HG02885 (cell line): ENCODE measurements at regions not wholly inside any gene's neighbourhood (a gene's known extent, or its start where the extent isn't known, plus 50 kb on each side); places are given as distances from the start of the nearest gene placed in this dataset.
"Not testable (repeated sequence)": the region's sequence is repeated elsewhere in the genome, so short reads cannot be mapped to it uniquely, and the experiment has no call there.

ENCODE experiments used
- ATAC-seq: cut with Tn5 transposase; IDR thresholded peaks from one replicate; pipeline ENCODE4 v1.9.1; 2021; ENCODE audit warnings: mild to moderate bottlenecking; ENCODE audit not compliant: unreplicated experiment, poor library complexity

DNA sequence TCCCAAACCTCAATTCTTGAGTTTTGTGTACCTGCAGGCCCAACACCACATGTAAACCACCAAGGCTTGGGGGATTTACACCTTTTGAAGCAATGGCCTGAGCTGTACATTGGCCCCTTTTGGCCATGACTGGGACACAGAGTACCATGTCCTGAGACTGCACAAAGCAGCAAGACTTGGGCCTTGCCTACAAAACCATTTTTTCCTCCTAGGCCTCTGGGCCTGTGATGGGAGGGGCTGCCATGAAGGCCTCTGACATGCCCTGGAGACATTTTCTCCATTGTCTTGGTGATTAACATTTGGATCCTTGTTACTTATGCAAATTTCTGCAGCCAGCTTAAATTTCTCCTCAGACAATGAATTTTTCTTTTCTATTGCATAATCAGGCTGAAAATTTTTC lies 455.9 kb upstream of the NR3C2 start:
- ATAC-seq = not testable (repeated sequence)

DNA sequence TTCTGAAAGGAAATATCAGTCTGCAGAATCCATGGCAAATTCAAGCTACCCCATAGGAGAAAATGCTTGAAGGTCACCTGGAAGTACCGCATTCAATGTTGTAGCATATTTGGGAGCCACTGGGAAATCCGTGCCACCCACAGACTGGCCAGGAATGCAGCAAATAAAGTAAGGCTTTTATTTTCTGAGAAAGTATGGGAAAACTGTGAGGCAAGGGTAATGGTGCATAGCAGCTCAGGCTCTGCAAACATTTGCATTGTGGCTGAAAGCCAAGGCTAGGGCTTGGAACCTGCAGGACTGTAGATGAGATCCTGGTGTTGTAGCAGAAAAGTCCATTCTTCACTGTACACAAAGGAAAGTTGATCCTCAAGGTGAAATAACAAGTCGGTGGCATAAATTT lies 450.9 kb upstream of the NR3C2 start:
- no peak for ATAC-seq

DNA sequence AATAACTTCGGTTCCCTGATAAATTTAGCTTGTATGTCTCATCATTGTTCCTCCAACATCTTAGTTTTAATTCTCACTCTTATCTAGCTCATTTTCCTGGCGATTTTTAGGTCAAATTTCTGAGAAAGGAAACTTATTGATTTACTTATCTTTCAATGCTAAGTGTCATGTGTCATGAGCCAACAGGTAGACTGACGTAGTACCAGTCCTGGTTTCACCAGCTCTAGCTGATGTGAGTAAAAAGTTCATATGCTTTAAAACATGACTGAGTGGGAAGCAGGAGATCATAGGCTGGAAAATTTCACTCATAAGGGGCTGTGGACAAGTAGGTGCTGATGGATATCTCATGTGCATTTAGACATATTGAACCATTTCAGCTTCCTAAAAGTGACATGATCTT lies 441.7 kb upstream of the NR3C2 start:
- ATAC-seq = no peak

DNA sequence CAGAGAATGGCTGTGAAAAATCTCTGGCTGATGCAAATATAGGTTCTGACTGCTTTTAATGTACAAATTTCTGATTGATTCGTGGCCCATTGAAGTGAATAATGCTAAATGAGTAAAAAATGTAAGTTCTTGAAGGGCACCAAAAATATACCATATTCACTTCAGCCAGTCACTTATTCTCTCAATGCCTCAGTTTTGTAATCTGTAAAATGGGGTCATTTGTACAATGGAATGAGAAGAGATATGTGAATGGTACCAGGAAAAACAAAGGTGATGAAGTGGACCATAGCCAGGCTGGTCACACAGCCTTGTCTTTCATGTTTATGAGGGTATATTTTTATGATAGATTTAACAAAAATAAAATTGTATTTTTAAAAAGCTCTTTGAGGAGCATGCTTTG lies 441.2 kb upstream of the NR3C2 start:
- ATAC-seq = no peak

DNA sequence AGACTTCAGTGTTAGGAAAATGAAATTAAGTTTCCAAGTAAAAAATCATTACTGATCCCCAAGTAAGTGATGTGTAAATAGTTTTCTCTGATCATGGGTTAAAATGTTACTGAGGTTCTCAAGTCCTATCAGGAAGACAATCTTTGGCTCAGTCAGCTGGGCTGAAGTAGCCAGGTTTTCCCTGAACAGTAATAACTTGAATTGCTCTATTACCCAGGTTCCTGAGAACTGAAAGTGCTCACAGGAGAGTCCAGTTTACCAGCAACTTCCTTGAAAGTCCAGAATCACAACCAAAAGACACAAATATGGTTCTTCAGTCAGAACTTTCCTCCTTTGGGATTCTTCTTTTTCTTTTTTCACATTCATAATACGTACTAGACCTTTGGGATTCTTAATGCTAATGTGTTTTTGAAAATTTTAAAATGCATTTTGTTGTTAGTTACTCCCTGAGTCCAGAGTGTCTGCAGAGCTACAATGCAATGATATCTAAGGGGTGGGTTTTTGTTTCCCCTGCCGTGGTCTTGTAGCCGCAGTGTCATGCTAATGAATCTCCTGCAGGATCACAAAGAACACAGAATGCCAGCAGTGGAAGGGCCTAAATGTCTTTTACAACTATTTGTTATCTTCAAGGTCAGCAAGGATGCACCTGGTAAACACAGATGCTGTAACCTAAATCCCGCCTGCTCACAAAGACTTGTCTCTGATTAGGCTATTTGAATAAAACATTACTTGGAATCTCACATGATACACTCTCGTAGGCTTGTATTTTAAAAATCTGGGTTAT lies 439.8 kb upstream of the NR3C2 start:
- no peak for ATAC-seq

DNA sequence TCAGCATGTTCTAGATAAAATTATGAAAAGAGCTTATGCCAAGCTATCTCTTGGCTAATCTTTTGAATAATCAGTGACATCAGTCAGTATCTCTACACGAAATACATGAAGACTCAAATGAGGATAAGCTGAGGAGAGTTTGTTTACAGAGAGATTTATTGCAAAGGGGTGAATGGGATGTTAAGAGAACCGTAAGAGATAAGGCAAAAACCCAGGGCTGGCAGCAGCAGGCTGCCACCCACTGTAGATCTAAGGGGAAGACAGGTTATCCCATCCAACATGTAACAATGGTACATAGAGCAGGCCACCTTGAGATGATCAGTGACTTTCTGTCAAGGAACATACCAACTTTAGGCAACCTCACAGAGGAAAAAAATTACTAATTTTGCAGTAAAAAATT lies 432.1 kb upstream of the NR3C2 start:
- ATAC-seq = no peak

DNA sequence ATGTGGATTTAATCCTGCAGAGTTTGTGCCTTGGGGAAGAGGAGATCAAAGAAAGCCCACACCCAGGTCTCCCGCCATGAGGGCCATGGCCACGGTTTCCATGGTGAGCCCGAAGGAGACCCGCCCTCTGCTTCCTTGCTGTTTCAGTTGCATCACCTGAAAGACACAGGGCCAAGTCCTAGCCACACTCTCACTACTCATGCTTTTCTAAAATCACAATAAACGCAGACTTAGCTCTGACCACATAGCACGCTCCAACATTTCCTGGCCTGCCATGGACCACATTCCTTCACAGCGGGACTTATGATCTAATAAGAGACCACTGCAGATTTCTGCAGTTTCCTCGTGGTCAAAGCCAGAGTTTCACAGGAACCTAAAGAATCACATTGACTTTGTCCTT lies 426.0 kb upstream of the NR3C2 start:
- ATAC-seq = no peak

DNA sequence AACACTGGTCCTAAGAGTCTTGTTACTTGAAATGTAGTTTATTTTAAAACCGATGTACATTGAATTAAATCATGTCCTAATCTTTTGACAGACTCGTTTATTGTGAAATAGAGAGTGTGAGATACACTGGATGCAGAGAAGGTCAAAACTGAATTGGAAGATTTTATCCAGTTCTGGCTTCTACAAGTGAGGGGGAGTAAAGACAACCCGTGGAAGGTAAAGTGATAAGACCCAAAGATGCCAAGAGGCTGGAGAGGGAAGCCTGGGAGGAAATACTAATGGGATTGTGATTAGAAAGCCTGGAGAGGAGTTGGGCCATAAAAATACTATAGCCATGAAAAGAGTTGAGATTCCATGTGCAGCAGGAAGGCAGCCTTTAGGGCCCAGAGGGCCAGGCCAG lies 424.5 kb upstream of the NR3C2 start:
- no peak for ATAC-seq

DNA sequence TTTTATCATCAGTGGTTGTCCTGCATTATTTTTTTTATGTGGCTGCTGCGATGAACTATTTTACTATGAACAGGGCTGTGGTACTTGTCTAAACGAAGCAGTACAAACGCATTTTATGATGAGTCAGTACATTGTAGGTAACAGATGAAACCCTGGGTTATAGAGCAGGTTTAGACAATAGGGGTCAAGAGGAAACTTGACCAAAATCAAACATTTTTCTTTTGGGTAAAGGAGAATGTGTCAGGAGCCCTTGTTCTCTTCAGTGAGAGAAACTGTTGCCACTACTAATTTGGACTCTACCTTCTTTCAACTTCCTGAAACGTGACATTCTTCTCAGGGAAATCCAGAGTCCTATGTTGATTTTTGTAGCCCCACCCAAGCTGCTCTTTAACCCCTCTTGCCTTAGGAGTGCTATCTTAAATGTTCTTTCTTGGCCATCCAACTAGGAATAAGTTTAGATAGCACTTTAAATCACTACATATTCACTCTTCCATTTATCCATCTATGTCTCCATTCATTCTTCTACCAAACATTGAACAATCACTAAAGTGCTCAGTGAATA lies 415.8 kb upstream of the NR3C2 start:
- ATAC-seq = no peak

DNA sequence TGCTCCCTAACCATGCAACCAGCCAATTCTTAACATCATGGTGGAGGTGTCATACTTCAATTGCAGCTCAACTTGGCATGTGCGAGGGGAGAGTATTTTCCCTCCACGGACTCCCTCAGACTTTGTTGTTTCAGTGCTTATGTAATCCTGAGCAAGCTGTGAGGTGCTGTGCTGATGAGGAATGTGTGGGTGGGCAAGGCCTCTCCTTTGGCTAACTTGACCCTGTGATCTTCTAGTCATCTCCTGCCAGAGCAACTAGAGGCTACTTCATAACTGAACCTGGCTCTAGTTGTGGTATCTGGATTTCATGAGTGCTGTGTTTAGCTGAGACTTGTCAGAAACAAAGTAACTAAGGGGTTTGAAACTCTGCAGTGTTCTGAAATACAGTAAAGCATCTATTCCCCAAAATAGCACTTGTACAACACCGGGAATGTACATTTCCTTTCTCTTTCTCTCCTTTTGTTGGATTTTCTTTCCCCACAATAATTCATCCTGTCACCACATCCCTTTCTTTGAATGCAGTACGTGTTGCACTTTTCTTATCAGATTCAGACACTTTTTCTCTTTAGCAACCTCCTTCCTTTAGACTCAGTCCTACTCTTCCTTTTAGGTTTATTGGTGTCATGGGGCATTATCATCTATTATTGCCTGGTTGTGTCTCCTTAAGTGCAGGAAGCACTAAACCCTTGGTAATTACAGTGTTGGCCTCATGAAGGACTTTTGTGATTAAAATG lies 415.2 kb upstream of the NR3C2 start:
- no peak for ATAC-seq

DNA sequence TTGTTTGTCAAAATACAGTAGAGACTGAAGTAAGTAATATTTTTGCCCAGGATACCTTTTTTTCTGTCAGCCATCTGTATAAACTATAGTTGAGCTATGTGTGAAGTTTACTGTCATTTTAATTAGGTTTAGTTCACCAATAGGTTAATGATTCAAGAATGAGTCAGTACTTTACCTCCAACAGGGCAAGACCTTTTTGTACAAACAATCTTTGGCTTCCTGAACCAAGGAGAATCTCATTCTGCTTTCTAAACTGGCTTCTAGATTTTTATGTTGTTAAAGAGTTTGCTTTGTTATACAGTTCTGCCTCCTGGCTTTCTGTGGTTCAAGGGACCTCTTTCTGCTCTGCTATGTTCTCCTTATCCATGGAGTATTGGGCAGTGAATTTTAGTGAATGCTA lies 412.0 kb upstream of the NR3C2 start:
- ATAC-seq = no peak

DNA sequence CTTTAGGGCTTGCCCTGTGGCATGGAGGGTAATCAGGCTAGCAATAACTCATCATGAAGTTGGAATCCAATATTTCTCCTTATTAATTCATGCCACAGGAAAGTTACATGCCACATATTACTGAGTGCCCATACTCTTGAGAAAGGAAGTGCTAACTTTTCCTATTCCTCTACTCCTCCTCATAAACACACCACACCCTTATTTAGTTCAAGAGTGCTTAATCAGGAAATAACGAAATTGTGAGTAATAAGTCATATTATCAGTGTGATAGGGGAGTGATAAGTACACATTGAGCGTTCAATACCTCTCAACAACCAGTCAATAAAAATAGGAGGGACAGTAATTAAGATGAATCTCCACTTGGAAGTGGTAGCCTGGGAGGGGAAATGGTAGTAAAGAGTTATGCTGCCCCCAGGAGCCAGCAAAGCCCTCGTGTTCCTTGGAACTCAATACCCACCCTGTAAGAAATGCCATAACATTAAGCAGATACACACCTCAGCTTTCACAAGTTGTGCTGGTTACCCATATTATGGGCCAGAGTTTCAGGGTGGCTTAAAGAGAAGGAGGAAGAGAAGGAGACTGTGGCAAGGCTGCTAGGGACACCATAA lies 410.0 kb upstream of the NR3C2 start:
- ATAC-seq = no peak

DNA sequence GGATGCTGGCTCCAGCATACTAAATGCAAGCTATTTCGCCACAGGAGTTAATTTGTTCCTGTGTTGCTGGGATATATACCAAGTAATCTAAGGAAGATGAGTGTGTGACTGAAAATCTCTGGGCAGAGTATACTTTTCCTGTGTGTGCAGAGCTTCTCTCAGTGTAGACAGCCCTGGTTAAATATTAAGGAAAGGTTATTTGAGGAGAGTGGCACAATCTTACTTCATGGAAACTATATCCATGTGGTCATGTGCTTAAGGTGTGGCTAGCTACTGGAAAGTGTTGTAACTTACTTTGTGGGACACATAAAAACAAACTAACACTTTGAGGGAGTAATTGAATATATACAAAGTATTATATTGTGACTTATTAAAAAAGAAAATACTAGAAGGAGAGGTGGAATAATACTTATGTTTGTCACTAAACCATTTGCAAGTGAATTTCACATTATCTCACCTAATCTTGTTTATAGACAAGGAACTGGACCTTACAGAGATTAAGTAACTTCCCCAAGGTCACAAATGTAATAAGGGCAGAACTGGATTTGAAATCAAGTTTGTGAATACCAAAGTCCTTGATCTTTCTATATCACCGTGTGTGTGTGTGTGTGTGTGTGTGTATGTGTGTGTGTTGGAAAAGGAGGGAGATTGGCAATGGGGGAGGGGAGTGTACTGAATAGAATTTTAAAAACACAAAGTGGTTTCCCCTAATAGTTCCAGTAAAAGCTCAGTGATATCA lies 408.2 kb upstream of the NR3C2 start:
- ATAC-seq = no peak

DNA sequence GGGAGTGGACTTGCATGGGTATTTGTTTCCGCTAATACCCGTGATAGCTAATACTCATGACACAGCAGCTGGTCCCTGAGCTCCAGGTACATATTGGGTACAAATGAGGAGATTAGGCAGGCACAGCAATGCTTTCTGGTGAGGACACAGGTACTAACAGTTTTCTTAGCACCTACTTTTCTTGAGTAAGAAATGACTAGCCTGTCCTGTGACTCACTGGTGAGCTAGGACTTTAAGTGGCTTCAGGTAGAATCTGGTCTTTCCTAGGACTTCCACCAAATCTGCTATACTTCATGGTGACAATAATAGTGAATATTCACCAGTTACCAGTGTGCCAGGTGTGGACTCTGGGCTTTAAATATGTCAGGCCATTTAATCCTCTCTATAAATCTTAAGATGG lies 407.4 kb upstream of the NR3C2 start:
- ATAC-seq = no peak

DNA sequence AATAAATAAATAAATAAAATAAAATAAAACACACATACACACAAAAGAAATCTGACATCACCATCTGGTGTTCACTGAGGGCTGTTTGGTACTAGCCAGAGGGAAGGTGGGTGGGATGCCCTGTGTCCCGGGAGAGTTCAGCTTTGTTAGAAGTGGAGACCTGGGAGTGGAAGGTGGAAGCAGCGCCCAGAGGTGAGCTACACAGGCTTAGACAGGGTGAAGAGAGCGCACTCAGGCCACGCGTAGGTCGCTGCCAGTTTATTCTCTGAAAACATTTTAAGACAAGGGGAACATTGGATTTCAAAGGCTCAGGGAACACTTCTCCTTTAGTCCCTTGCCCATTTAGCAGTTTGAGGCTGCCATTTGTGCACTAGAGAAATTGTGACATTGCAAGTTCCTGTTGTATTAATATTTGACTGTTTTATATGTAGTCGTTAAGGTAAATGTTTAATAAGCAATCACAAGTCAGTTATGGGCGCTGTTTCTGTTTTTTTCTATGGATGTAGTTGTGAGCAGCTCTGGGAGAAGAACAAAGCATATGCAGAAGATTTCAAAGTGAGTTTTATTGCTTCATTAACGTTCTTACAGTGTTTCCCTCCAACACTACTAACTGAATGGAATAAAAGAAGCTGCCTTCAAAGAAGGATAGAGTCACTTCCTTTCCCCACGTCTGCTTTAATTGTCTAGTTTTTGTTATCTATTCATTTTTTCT lies 405.5 kb upstream of the NR3C2 start:
- no peak for ATAC-seq

DNA sequence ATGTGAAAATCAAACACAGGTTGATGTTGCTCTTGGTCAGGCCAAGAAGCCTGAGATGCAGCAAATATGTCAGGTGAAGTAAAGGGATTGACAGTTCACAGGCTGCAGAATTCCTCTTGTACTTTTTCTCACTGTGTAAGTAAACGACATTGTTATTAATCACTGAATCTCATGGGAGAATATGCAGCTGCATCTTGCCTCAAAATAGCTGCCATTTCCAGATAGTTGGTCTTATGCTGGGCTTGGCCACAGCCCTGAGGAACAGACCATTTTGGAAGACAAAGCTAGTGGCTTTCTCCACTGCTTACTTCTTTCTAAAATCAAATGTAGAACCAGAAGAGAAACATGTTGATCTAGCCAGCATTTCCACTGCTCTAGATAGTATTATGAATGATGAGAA lies 403.4 kb upstream of the NR3C2 start:
- no peak for ATAC-seq

DNA sequence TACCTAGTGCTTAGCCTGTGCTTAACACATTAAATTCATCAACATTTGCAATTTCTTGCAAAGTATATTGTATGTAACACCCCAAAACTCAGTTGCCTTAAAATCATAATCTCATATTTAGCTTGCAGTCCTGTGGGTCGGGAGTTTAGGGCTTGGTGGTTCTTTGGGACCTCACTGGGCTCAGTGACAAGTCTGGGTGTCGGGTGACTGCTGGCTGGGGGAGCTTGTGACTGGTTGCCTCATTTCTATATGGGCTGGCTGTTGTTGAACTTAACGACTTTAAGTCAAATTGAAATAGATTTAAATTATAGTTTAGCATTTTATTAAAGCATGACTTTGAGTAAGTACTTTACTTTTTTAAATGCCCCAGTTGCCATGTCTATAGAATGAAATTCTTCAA lies 401.4 kb upstream of the NR3C2 start:
- no peak for ATAC-seq

DNA sequence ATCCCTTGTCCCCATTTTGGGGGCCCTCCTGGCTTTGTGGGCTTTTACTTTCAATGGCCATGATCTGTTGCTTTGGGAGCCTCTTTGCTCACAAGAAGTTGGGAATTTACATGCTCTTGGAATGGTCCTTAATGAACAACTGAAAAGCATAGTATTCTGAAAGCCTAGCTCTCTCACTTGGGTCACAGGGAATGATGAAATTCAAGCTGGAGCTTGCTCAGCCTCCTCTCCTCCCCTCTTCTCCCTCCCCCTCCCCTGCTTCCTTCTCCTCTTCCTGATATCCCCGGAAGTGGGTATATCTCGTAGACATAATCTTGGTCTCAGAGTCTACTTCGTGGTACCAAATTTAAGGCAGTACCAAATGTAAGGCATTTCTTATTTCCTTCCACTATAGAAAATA lies 400.6 kb upstream of the NR3C2 start:
- no peak for ATAC-seq

DNA sequence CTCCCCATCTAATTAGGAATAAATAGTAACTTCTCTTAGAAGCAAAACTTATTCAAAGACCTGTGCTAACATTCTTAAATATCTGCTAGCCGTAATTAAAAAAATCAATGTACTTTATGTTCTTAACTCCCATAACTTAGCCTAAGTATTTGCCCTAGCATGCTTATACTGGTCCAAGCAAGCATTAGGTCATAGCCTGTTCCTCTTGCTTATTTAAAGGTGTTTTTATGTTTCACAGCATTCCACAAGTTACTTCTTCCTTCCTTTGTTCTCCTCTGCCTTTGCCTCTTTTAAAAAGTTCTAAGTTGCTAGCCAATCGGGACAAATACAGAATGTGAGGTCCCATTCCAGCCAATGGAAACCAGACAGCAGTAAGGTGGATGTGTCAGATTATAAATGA lies 395.4 kb upstream of the NR3C2 start:
- not testable (repeated sequence) for ATAC-seq
